GM12878 (cell line): ENCODE measurements at regions not wholly inside any gene's neighbourhood (a gene's known extent, or its start where the extent isn't known, plus 50 kb on each side); places are given as distances from the start of the nearest gene placed in this dataset.

ENCODE experiments used
- ATAC-seq: fragments of 200-7000 bp; cut with Tn5 transposase; 3 replicates; pipeline ENCODE4 v1.9.1; 2020; ENCODE audit warnings: mild to moderate bottlenecking, moderate library complexity
- BruUV-seq: library from RNA; stranded (reverse); fragments of 400-500 nt; replicated peaks from 2 replicates; lab custom pipeline; 2021; lab: Mats Ljungman, UMichigan
- CTCF ChIA-PET: fragments of 300-600 bp; sonication (Branson Sonifier 250); formaldehyde crosslinking; extraction: SDS; loops from one replicate; lab custom pipeline; 2021; ENCODE audit warnings: inconsistent platforms; lab: Yijun Ruan, JAX
- POLR2A ChIA-PET: fragments of 350-600 bp; formaldehyde crosslinking; extraction: SDS; loops from one replicate; lab custom pipeline; 2021; ENCODE audit warnings: inconsistent platforms; lab: Charles Lee
- RAD21 ChIA-PET: fragments of 300-600 bp; sonication (Branson Sonifier 250); formaldehyde crosslinking; loops from one replicate; lab custom pipeline; 2023; ENCODE audit warnings: antibody characterized with exemption; ENCODE audit not compliant: unreplicated experiment; lab: Charles Lee
- SMC1A ChIA-PET: fragments of 300-600 bp; sonication (Branson Sonifier 250); formaldehyde crosslinking; loops from one replicate; lab custom pipeline; 2023; ENCODE audit not compliant: unreplicated experiment, uncharacterized antibody; lab: Charles Lee
- DNase-seq: peaks from one replicate; pipeline ENCODE4 v3.0.0-alpha.2; 2011; ENCODE audit warnings: low read depth, low spot score
- FAIRE-seq: peaks from 3 replicates; lab custom pipeline; 2011; peaks lifted over from hg19 to GRCh38; lab: Jason Lieb, UNC
- H2AFZ ChIP-seq: 2 replicates; pipeline ENCODE4 v1.6.0; 2011; ENCODE audit warnings: low read depth, low read length, control low read depth; ENCODE audit not compliant: control insufficient read depth
- H3K27ac ChIP-seq: 2 replicates; pipeline ENCODE4 v1.5.1; 2011; ENCODE audit warnings: control low read depth; ENCODE audit not compliant: control insufficient read depth, insufficient read depth
- H3K27me3 ChIP-seq, 2 experiments: replicated peaks in 1 of 2; 2 replicates each; pipeline versions ENCODE4 v1.6.0 to v1.6.1; 2011; ENCODE audit warnings: low read length in 1 of 2; ENCODE audit not compliant: control insufficient read depth in 2 of 2, insufficient read depth in 2 of 2
- H3K36me3 ChIP-seq, 2 experiments: 2 replicates each; pipeline ENCODE4 v1.5.1; 2011; ENCODE audit warnings: low read length in 1 of 2; ENCODE audit not compliant: control insufficient read depth in 2 of 2, insufficient read depth in 2 of 2
- H3K4me1 ChIP-seq: 2 replicates; pipeline ENCODE4 v1.6.1; 2011; ENCODE audit warnings: mild to moderate bottlenecking, low read length, moderate library complexity, mixed read lengths; ENCODE audit not compliant: control insufficient read depth, insufficient read depth
- H3K4me2 ChIP-seq: 2 replicates; pipeline ENCODE4 v1.6.0; 2011; ENCODE audit warnings: control low read depth; ENCODE audit not compliant: control insufficient read depth, insufficient read depth
- H3K4me3 ChIP-seq: fragments of 200-600 bp; sonication (generic); 2 replicates; pipeline ENCODE4 v1.5.1; 2016
- H3K79me2 ChIP-seq: 2 replicates; pipeline ENCODE4 v1.6.0; 2011; ENCODE audit warnings: low read length; ENCODE audit not compliant: control insufficient read depth, insufficient read depth
- H3K9ac ChIP-seq: 2 replicates; pipeline ENCODE4 v1.8.0; 2011; ENCODE audit warnings: low read length, control low read depth, mixed read lengths; ENCODE audit not compliant: control insufficient read depth, insufficient read depth
- H3K9me3 ChIP-seq: replicated peaks from 3 replicates; pipeline ENCODE4 v1.5.1; 2011; ENCODE audit warnings: mild to moderate bottlenecking, low read length; ENCODE audit not compliant: control insufficient read depth, insufficient read depth
- H4K20me1 ChIP-seq: 2 replicates; pipeline ENCODE4 v1.6.0; 2011; ENCODE audit not compliant: control insufficient read depth, insufficient read depth
- EP300 ChIP-seq, 2 experiments: fragments of 150-350 bp in 1 of 2; IDR thresholded peaks; 2 replicates each; pipeline ENCODE4 v1.6.1; 2011 to 2012; ENCODE audit warnings: low read depth in 2 of 2, low read length in 2 of 2, borderline replicate concordance in 1 of 2, improper control_type of control experiment in 1 of 2, inconsistent platforms in 1 of 2; ENCODE audit not compliant: control insufficient read depth in 1 of 2
- ETV6 ChIP-seq, 2 experiments: fragments of 450-650 bp in 1 of 2; IDR thresholded peaks in 1 of 2; conservative IDR thresholded peaks in 1 of 2; 2 replicates each; pipeline ENCODE4 v1.6.1; 2014; ENCODE audit warnings: antibody characterized with exemption in 1 of 2, borderline replicate concordance in 1 of 2, low read depth in 1 of 2, mild to moderate bottlenecking in 1 of 2, moderate library complexity in 1 of 2
- GABPA ChIP-seq: IDR thresholded peaks from 2 replicates; pipeline ENCODE4 v1.6.1; 2014; ENCODE audit warnings: antibody characterized with exemption, low read depth, mild to moderate bottlenecking, inconsistent platforms
- PAX5 ChIP-seq: IDR thresholded peaks from 2 replicates; pipeline ENCODE4 v1.6.1; 2011; ENCODE audit warnings: low read depth, low read length, borderline replicate concordance
- REST ChIP-seq: IDR thresholded peaks from 2 replicates; pipeline ENCODE4 v1.6.1; 2012; ENCODE audit warnings: mild to moderate bottlenecking, low read depth, low read length
- WRNIP1 ChIP-seq: IDR thresholded peaks from 2 replicates; pipeline ENCODE4 v1.6.1; 2011; ENCODE audit warnings: low read depth, low read length, improper control_type of control experiment, borderline replicate concordance
- ZBTB33 ChIP-seq: fragments of 450-650 bp; IDR thresholded peaks from 2 replicates; pipeline ENCODE4 v1.6.1; 2017; ENCODE audit warnings: mild to moderate bottlenecking
- ZNF217 ChIP-seq: fragments of 450-650 bp; IDR thresholded peaks from 2 replicates; pipeline ENCODE4 v1.6.1; 2017; ENCODE audit warnings: antibody characterized with exemption, mild to moderate bottlenecking
- ZNF384 ChIP-seq: IDR thresholded peaks from 2 replicates; pipeline ENCODE4 v1.6.1; 2012; ENCODE audit warnings: low read depth, mild to moderate bottlenecking, low read length, improper control_type of control experiment, borderline replicate concordance
- WGBS: methylation state at CpG from one replicate; pipeline ENCODE4 v1.1.6; 2016; ENCODE audit warnings: low lambda C conversion rate; ENCODE audit not compliant: insufficient replicate concordance, insufficient coverage; ENCODE audit errors: missing lambda C conversion rate; 5-methylcytosine and 5-hydroxymethylcytosine counted together
- in situ Hi-C: fragments of 300-500 bp; cut with MboI; formaldehyde crosslinking; loops from 9 replicates; pipeline ENCODE4 v1.14.3; 2018; ENCODE audit warnings: mixed read lengths
- intact Hi-C: fragments of 100-400 bp; cut with micrococcal nuclease; formaldehyde crosslinking; loops from one replicate; pipeline ENCODE4 v1.14.2; 2022; ENCODE audit not compliant: unreplicated experiment
- TF ChIP-seq, protein P1 (sequence below): fragments of 450-650 bp; formaldehyde crosslinking; IDR thresholded peaks from 2 replicates; pipeline ENCODE4 v1.4.0; 2020; ENCODE audit warnings: mild to moderate bottlenecking, moderate library complexity
- TF ChIP-seq, protein P2 (sequence below): IDR thresholded peaks from 2 replicates; pipeline ENCODE4 v1.6.1; 2011; ENCODE audit warnings: low read depth, mild to moderate bottlenecking, low read length, moderate library complexity, borderline replicate concordance; ENCODE audit errors: extremely low read depth

DNA sequence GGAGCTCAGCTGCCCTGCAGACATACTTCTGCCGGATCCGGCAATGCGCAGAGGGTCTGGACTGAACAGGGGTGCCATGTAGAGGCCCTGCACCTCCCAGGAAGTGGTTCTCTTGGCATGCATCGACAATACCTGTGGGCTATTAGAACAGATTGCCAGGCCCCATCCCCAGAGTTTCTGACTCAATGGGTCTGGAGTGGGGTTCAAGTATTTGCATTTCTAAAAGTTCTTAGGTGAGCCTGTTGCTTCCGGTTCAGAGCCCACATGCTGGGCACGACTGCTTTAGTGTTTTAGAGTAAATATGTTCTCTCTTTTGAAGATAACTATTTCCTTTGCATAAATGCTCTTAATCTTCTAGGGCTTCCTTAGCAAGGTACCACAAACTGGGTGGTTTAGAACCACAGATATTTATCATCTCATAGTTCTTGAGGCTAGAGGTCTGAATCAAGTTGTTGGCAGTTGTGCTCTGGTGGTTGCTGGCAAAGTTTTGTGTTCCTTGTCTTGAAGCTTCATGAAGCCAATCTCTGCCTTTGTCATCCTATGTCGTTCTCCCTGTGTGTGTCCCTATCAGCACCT is 435.5 kb downstream of the TCERG1L start:
- H3K79me2 ChIP-seq, result no peaks in the 10 kb centered on the region
- H3K27me3 ChIP-seq, result no peaks in the 10 kb centered on the region
- H3K4me3 ChIP-seq, result no peak overlapping the region
- no peak overlapping the region for H3K27ac ChIP-seq
- CTCF ChIA-PET, result no interaction called here
- intact Hi-C loops (no loop called here), in situ Hi-C loops (no loop called here)
- no peak overlapping the region for H3K4me2 ChIP-seq
- DNase-seq (no peak), FAIRE-seq (no peak), ATAC-seq (no peak)
- 22% methylated on average over 7 of the region's 7 CpGs for WGBS
- no peaks in the 10 kb centered on the region; the same call in 2 of the 3 replicates for H3K9me3 ChIP-seq
- H3K36me3 ChIP-seq, result no peaks in the 10 kb centered on the region
- no peak overlapping the region for H3K9ac ChIP-seq
- SMC1A ChIA-PET, result no interaction called here
- H3K4me1 ChIP-seq, result no peaks in the 10 kb centered on the region
- no peak overlapping the region for H2AFZ ChIP-seq
- RAD21 ChIA-PET, result no interaction called here
- POLR2A ChIA-PET, result no interaction called here
- no TSS peak for BruUV-seq
- H4K20me1 ChIP-seq, result no peaks in the 10 kb centered on the region
- TF ChIP-seq REST, result no peak
- TF ChIP-seq WRNIP1, result no peak
- TF ChIP-seq ETV6 (conservative IDR thresholded peaks at IDR 0.05 in 1 of 2, IDR thresholded peaks at IDR 0.05 in 1 of 2; ENCODE audit: borderline replicate concordance in 1 of 2, low read depth in 1 of 2), result no peak
- TF ChIP-seq EP300 (IDR thresholded peaks at IDR 0.05; ENCODE audit: borderline replicate concordance in 1 of 2, control insufficient read depth in 1 of 2, low read depth in 2 of 2, low read length in 2 of 2), result no peak
- TF ChIP-seq, protein P1, sequence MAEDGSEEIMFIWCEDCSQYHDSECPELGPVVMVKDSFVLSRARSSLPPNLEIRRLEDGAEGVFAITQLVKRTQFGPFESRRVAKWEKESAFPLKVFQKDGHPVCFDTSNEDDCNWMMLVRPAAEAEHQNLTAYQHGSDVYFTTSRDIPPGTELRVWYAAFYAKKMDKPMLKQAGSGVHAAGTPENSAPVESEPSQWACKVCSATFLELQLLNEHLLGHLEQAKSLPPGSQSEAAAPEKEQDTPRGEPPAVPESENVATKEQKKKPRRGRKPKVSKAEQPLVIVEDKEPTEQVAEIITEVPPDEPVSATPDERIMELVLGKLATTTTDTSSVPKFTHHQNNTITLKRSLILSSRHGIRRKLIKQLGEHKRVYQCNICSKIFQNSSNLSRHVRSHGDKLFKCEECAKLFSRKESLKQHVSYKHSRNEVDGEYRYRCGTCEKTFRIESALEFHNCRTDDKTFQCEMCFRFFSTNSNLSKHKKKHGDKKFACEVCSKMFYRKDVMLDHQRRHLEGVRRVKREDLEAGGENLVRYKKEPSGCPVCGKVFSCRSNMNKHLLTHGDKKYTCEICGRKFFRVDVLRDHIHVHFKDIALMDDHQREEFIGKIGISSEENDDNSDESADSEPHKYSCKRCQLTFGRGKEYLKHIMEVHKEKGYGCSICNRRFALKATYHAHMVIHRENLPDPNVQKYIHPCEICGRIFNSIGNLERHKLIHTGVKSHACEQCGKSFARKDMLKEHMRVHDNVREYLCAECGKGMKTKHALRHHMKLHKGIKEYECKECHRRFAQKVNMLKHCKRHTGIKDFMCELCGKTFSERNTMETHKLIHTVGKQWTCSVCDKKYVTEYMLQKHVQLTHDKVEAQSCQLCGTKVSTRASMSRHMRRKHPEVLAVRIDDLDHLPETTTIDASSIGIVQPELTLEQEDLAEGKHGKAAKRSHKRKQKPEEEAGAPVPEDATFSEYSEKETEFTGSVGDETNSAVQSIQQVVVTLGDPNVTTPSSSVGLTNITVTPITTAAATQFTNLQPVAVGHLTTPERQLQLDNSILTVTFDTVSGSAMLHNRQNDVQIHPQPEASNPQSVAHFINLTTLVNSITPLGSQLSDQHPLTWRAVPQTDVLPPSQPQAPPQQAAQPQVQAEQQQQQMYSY (CRISPR knock-in tag), result no peak
- TF ChIP-seq PAX5, result no peak
- no peak for TF ChIP-seq GABPA
- no peak for TF ChIP-seq ZNF217
- no peak for TF ChIP-seq ZNF384
- TF ChIP-seq ZBTB33, result no peak
- TF ChIP-seq, protein P2, sequence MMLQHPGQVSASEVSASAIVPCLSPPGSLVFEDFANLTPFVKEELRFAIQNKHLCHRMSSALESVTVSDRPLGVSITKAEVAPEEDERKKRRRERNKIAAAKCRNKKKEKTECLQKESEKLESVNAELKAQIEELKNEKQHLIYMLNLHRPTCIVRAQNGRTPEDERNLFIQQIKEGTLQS, result no peak
